Mesodermal cell (in vitro differentiated cells): ENCODE measurements at regions not wholly inside any gene's neighbourhood (a gene's known extent, or its start where the extent isn't known, plus 50 kb on each side); places are given as distances from the start of the nearest gene placed in this dataset.

Experiments
- H3K27ac ChIP-seq: 2 replicates; pipeline ENCODE4 v1.7.0; 2013; ENCODE audit warnings: mild to moderate bottlenecking, low read depth, low read length, moderate library complexity; ENCODE audit not compliant: severe bottlenecking
- H3K36me3 ChIP-seq: 2 replicates; pipeline ENCODE4 v1.7.1; 2013; ENCODE audit warnings: mild to moderate bottlenecking, low read length, moderate library complexity; ENCODE audit not compliant: control insufficient read depth, insufficient read depth
- H3K4me1 ChIP-seq: one replicate; pipeline ENCODE4 v1.7.1; 2013; ENCODE audit warnings: mild to moderate bottlenecking, low read length; ENCODE audit not compliant: insufficient read depth, control insufficient read depth, poor library complexity, severe bottlenecking
- H3K4me3 ChIP-seq: 2 replicates; pipeline ENCODE4 v1.7.0; 2013; ENCODE audit warnings: low read length, control low read depth, mild to moderate bottlenecking; ENCODE audit not compliant: insufficient read depth, poor library complexity, severe bottlenecking; ENCODE audit errors: extremely low read depth
- H3K9me3 ChIP-seq: 2 replicates; pipeline ENCODE4 v1.7.1; 2013; ENCODE audit warnings: mild to moderate bottlenecking, low read length, moderate library complexity; ENCODE audit not compliant: control insufficient read depth
- WGBS, 2 experiments: methylation state at CpG; one replicate each; pipeline ENCODE4 v1.1.5; 2013; ENCODE audit warnings: missing lambda C conversion rate in 2 of 2; ENCODE audit not compliant: insufficient coverage in 2 of 2; 5-methylcytosine and 5-hydroxymethylcytosine counted together

- WGBS, 2 experiments, result 45 to 46% methylated on average over 8 to 11 of the region's 12 CpGs
- H3K4me3 ChIP-seq, result no peak overlapping the region
Measured at GRCh38 chr2:236338495-236339184, 74.4 kb upstream of the ASB18 start.

DNA sequence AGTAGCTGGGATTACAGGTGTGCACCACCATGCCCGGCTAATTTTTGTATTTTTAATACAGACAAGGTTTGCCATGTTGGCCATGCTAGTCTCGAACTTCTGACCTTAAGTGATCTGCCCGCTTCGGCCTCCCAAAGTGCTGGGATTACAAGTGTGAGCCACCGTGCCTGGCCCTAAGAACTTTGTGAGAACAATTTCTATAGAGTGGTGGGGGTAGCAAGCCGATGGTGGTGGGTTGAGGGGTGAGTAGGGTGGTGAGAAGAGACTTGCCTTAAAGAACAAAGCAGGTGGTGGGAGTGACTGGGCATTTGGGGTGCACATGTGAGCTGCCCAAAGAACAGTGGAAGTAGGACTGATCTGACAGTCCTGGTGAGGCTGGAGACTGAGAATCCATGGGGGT lies 76.0 kb upstream of the ASB18 start:
- H3K36me3 ChIP-seq, result no peaks in the 10 kb centered on the region
- no peak overlapping the region for H3K4me3 ChIP-seq
- WGBS, 2 experiments, result 92 to 97% methylated on average over 5 to 6 of the region's 6 CpGs
- no peaks in the 10 kb centered on the region for H3K9me3 ChIP-seq
- H3K27ac ChIP-seq, result no peak overlapping the region
- H3K4me1 ChIP-seq, result no peaks in the 10 kb centered on the region

More at GRCh38 chr2:236338495-236339184, 74.4 kb upstream of the ASB18 start:
- Histone ChIP-seq H3K9me3 (no peaks in the 10 kb centered on the region), H3K4me1 (no peaks in the 10 kb centered on the region), H3K36me3 (no peaks in the 10 kb centered on the region), H3K27ac (peak overlapping the region; percentile 77)

DNA sequence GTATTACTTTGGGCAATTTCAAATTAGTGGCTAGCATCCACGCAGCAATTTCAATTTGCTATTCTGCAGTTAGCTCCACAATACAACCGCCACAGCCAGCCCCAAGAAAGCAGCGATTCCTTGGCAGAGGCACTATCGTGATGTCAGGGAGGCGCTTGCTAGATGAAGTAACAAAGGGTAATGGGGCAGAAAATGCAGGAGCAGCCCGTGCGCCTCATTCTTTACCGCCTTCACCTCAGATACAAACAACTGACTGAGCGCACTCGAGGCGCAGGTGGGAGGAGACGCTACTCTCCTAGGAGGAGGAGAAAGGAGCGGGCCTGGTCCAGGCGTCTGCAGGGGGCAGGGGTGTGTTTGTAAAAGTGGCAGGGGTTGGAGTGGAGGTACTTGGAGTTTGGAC lies 76.9 kb upstream of the ASB18 start:
- no peaks in the 10 kb centered on the region for H3K9me3 ChIP-seq

DNA sequence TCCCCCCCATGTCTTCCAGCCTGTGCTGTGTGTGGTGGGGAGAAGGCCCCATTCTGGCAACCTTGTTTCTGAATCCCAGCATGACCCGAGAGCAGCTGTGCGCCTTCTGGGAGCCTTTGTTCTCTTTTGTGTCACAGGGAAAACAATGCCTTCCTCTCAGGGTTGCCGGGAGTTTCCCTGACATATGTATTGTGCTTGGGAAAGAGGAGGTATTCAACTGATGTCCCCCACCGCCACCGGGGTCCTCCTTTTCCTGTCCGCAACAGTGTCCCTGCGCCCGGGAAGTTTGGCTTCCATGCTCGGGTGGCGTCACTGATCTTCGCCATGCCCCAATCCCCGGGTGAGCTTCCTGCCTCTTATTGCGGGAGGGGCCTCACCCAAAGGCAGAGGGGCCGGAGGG lies 77.5 kb upstream of the ASB18 start:
- Histone ChIP-seq H3K4me3 (no peak overlapping the region), H3K9me3 (no peaks in the 10 kb centered on the region), H3K36me3 (no peaks in the 10 kb centered on the region), H3K4me1 (no peaks in the 10 kb centered on the region), H3K27ac (no peak overlapping the region)
- 85% methylated on average over 12 to 14 of the region's 14 CpGs for WGBS, 2 experiments

More for the DNA sequence above, 76.9 kb upstream of the ASB18 start:
- Histone ChIP-seq H3K4me1 (no peaks in the 10 kb centered on the region), H3K36me3 (no peaks in the 10 kb centered on the region), H3K4me3 (no peak overlapping the region), H3K27ac (no peak overlapping the region)
- WGBS, 2 experiments, result 96 to 97% methylated on average over 5 to 6 of the region's 14 CpGs

DNA sequence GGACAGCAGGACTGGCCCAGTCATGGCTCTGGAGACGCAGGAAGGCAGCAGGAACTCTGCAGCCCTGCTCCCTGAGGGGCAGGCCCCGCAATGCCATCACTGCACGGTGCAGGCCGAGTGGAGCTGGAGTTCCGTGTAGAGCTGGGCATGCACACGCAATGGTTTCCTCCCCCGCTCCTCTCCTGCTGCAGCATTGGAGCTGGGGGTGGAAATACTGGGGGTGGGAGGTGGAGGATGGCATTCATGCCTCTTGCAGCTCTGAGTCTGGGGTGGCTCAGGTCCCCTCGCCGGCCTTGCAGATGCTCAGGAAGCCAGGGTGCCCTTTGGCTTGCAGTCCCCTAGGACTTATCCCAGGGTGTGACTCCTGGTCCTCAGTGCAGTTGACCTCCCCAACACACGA lies 78.3 kb upstream of the ASB18 start:
- Histone ChIP-seq H3K9me3 (no peaks in the 10 kb centered on the region), H3K27ac (no peak overlapping the region), H3K36me3 (no peaks in the 10 kb centered on the region), H3K4me3 (no peak overlapping the region), H3K4me1 (no peaks in the 10 kb centered on the region)
- WGBS, 2 experiments, result 92 to 100% methylated on average over 5 to 9 of the region's 10 CpGs

GRCh38 chr2:236342951-236343350 lies 78.7 kb upstream of the ASB18 start:
- no peaks in the 10 kb centered on the region for H3K36me3 ChIP-seq
- H3K4me3 ChIP-seq, result no peak overlapping the region
- no peak overlapping the region for H3K27ac ChIP-seq
- WGBS, 2 experiments, result 89 to 92% methylated on average over 7 to 10 of the region's 12 CpGs
- no peaks in the 10 kb centered on the region for H3K4me1 ChIP-seq
- no peaks in the 10 kb centered on the region for H3K9me3 ChIP-seq

GRCh38 chr2:236343400-236344161 lies 79.4 kb upstream of the ASB18 start:
- no peaks in the 10 kb centered on the region for H3K9me3 ChIP-seq
- no peaks in the 10 kb centered on the region for H3K36me3 ChIP-seq
- no peaks in the 10 kb centered on the region for H3K4me1 ChIP-seq
- H3K4me3 ChIP-seq, result no peak overlapping the region
- H3K27ac ChIP-seq, result no peak overlapping the region
- 34 to 44% methylated on average over 7 to 8 of the region's 10 CpGs for WGBS, 2 experiments

DNA sequence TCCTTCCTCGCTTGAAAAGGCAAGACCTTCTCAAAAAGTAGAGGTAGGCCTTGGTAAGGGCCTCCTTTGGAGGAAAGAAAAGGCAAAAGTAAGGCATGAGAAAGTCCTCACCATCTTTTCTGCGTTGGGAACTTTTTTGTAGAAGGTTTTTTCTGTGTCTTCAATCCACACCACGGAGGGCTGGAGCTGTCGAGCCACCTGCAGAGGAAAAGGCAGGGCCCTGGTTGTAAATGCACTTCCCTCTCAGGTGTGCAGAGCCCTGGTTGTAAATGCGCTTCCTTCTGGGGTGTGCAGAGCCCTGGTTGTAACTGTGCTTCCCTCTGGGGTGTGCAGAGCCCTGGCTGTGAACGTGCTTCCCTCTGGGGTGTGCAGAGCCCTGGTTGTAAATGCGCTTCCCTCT lies 80.2 kb upstream of the ASB18 start:
- H3K4me3 ChIP-seq, result no peak overlapping the region
- no peaks in the 10 kb centered on the region for H3K36me3 ChIP-seq
- no peaks in the 10 kb centered on the region for H3K4me1 ChIP-seq
- H3K9me3 ChIP-seq, result no peaks in the 10 kb centered on the region
- WGBS, 2 experiments, result 63 to 70% methylated on average over 6 of the region's 7 CpGs
- H3K27ac ChIP-seq, result peak overlapping the region; percentile 10

DNA sequence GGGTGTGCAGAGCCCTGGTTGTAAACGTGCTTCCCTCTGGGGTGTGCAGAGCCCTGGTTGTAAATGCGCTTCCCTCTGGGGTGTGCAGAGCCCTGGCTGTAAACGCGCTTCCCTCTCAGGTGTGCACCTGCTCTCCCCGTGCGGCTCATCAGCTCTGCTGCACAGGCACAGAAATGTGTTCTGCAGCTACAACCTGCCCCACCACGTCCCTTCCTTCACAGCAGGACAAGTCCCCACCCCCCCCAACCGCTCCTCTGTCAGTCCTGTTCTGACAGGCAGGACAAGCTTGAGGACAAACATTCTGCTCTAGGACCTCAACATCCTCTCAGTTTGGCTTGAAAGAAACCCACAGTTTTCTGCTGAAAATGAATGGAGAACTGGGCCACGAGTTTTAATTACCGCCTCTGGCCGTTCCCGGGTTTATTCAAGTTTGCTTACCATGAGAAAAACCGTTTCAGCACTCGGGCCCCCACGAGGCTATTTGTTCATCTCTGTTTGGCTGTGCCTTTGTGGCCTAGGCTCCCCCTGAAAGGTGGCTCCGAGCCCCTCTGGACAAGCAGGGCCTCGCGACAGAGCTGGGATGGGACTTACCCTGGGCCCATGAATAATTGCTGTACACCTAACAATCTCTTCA lies 81.0 kb upstream of the ASB18 start:
- Histone ChIP-seq H3K4me3 (no peak overlapping the region), H3K4me1 (no peaks in the 10 kb centered on the region), H3K36me3 (no peaks in the 10 kb centered on the region), H3K9me3 (no peaks in the 10 kb centered on the region), H3K27ac (no peak overlapping the region)
- WGBS, 2 experiments, result 73% methylated on average over 17 of the region's 18 CpGs

GRCh38 chr2:236346366-236346765 lies 82.2 kb upstream of the ASB18 start:
- H3K4me1 ChIP-seq, result no peaks in the 10 kb centered on the region
- H3K4me3 ChIP-seq, result no peak overlapping the region
- H3K27ac ChIP-seq, result no peak overlapping the region
- 100% methylated on average over 1 of the region's 6 CpGs; no CpG with 5 or more reads in 1 of the 2 experiments for WGBS, 2 experiments
- H3K9me3 ChIP-seq, result no peaks in the 10 kb centered on the region
- H3K36me3 ChIP-seq, result no peaks in the 10 kb centered on the region
